Endothelial cell of umbilical vein (primary cell): ENCODE measurements at regions not wholly inside any gene's neighbourhood (a gene's known extent, or its start where the extent isn't known, plus 50 kb on each side); places are given as distances from the start of the nearest gene placed in this dataset.
"Not testable (repeated sequence)": the region's sequence is repeated elsewhere in the genome, so short reads cannot be mapped to it uniquely, and the experiment has no call there.

Experiments used
- BruUV-seq: library from RNA; stranded (reverse); fragments of 400-500 nt; replicated peaks from 2 replicates; lab custom pipeline; 2021; lab: Mats Ljungman, UMichigan
- CTCF ChIA-PET: fragments of 300-600, 350-600 bp; sonication (Branson Sonifier 250); formaldehyde crosslinking; loops from one replicate; lab custom pipeline; 2021; ENCODE audit warnings: antibody characterized with exemption, inconsistent platforms; lab: Charles Lee
- POLR2A ChIA-PET: fragments of 300-600, 350-600 bp; sonication (Branson Sonifier 250); formaldehyde crosslinking; loops from one replicate; lab custom pipeline; 2021; ENCODE audit warnings: antibody characterized with exemption, inconsistent platforms; lab: Charles Lee
- DNase-seq: peaks from one replicate; pipeline ENCODE4 v3.0.0-alpha.2; 2011; ENCODE audit warnings: low read depth, low spot score
- FAIRE-seq: peaks from 2 replicates; lab custom pipeline; 2011; peaks lifted over from hg19 to GRCh38; lab: Jason Lieb, UNC
- H2AFZ ChIP-seq: 2 replicates; pipeline ENCODE4 v1.6.0; 2012; ENCODE audit warnings: low read depth, low read length, control low read depth, inconsistent platforms
- H3K27ac ChIP-seq: 2 replicates; pipeline ENCODE4 v1.5.1; 2011; ENCODE audit warnings: low read depth, mild to moderate bottlenecking, control low read depth, low read length, moderate library complexity; ENCODE audit not compliant: insufficient read depth
- H3K27me3 ChIP-seq, 2 experiments: 2 replicates each; pipeline versions ENCODE4 v1.6.0 to v1.6.1; 2011; ENCODE audit warnings: low read length in 2 of 2, mixed read lengths in 1 of 2; ENCODE audit not compliant: control insufficient read depth in 2 of 2, insufficient read depth in 2 of 2
- H3K36me3 ChIP-seq, 2 experiments: 2 replicates in 1 of 2; 3 replicates in 1 of 2; pipeline ENCODE4 v1.5.1; 2011; ENCODE audit warnings: low read length in 2 of 2, mild to moderate bottlenecking in 1 of 2, moderate library complexity in 1 of 2; ENCODE audit not compliant: control insufficient read depth in 2 of 2, insufficient read depth in 2 of 2; ENCODE audit errors: extremely low read depth in 1 of 2
- H3K4me1 ChIP-seq: 3 replicates; pipeline ENCODE4 v1.5.1; 2011; ENCODE audit warnings: mild to moderate bottlenecking, low read length; ENCODE audit not compliant: control insufficient read depth, insufficient read depth; ENCODE audit errors: extremely low read depth
- H3K4me2 ChIP-seq: 2 replicates; pipeline ENCODE4 v1.6.1; 2011; ENCODE audit warnings: low read length, control low read depth, mixed read lengths; ENCODE audit not compliant: insufficient read depth
- H3K4me3 ChIP-seq, 3 experiments: fragments of 200-600 bp in 1 of 3; sonication (generic), shearing (Covaris generic) in 1 of 3; replicated peaks in 1 of 3; 2 replicates each; pipeline ENCODE4 v1.5.1; 2011 to 2016; ENCODE audit warnings: control low read depth in 3 of 3, low read length in 3 of 3, mild to moderate bottlenecking in 2 of 3, inconsistent platforms in 1 of 3, low read depth in 1 of 3, moderate library complexity in 1 of 3; ENCODE audit not compliant: insufficient read depth in 1 of 3
- H3K79me2 ChIP-seq: 2 replicates; pipeline ENCODE4 v1.6.0; 2012; ENCODE audit warnings: low read length, inconsistent platforms; ENCODE audit not compliant: control insufficient read depth, insufficient read depth
- H3K9ac ChIP-seq: replicated peaks from 2 replicates; pipeline ENCODE3; 2011; ENCODE audit warnings: low read length, control low read depth; ENCODE audit not compliant: insufficient read depth; ENCODE audit errors: extremely low read depth
- H3K9me1 ChIP-seq: replicated peaks from 3 replicates; pipeline ENCODE4 v1.6.0; 2011; ENCODE audit warnings: mild to moderate bottlenecking, low read length; ENCODE audit not compliant: control insufficient read depth, insufficient read depth; ENCODE audit errors: extremely low read depth
- H3K9me3 ChIP-seq: replicated peaks from 2 replicates; pipeline ENCODE4 v1.5.1; 2012; ENCODE audit warnings: low read length, inconsistent platforms; ENCODE audit not compliant: control insufficient read depth, insufficient read depth
- H4K20me1 ChIP-seq: replicated peaks from 2 replicates; pipeline ENCODE3; 2011; ENCODE audit warnings: mild to moderate bottlenecking, low read length; ENCODE audit not compliant: control insufficient read depth, insufficient read depth; ENCODE audit errors: extremely low read depth
- CTCF ChIP-seq, 2 donors: IDR thresholded peaks; 1 replicate in 1 of 2; 2 replicates in 1 of 2; pipeline ENCODE4 v1.5.1; 2011; ENCODE audit warnings: low read length in 2 of 2, mild to moderate bottlenecking in 2 of 2, moderate library complexity in 2 of 2, control low read depth in 1 of 2, inconsistent platforms in 1 of 2, low read depth in 1 of 2; ENCODE audit not compliant: insufficient read depth in 1 of 2; ENCODE audit errors: extremely low read depth in 1 of 2
- POLR2A ChIP-seq: IDR thresholded peaks from 2 replicates; pipeline ENCODE4 v1.6.1; 2012; ENCODE audit warnings: low read depth, mild to moderate bottlenecking, control low read depth, low read length
- dilution Hi-C: fragments of 300-500 bp; cut with MboI; formaldehyde crosslinking; loops from one replicate; pipeline ENCODE4 v1.15.0; 2019; ENCODE audit warnings: low sequenced_read_pairs; ENCODE audit not compliant: extremely low pct_ligation_motif_present
- intact Hi-C: fragments of 100-400 bp; cut with micrococcal nuclease; formaldehyde crosslinking; loops from one replicate; pipeline ENCODE4 v1.10.0; 2022

GRCh38 chr9:88256216-88256615 lies 117.9 kb upstream of the SPATA31C2 start:
- Histone ChIP-seq H3K27me3 (no peaks in the 10 kb centered on the region), H3K4me3 (no peak overlapping the region), H3K27ac (no peak overlapping the region), H4K20me1 (no peaks in the 10 kb centered on the region), H3K36me3 (no peaks in the 10 kb centered on the region), H2AFZ (no peak overlapping the region), H3K4me2 (no peak overlapping the region), H3K9me1 (no peaks in the 10 kb centered on the region), H3K9ac (no peak overlapping the region), H3K9me3 (no peaks in the 10 kb centered on the region), H3K4me1 (peaks cover 2% of the 10 kb centered on the region), H3K79me2 (no peaks in the 10 kb centered on the region)
- CTCF ChIA-PET = no interaction called here
- BruUV-seq = no TSS peak
- TF ChIP-seq POLR2A (no peak), CTCF (IDR thresholded peaks at IDR 0.05; ENCODE audit: extremely low read depth in 1 of 2, insufficient read depth in 1 of 2, low read depth in 1 of 2, low read length in 2 of 2) (no peak)
- POLR2A ChIA-PET = no interaction called here
- FAIRE-seq = no peak
- dilution Hi-C loops = no loop called here
- no peak for DNase-seq
- intact Hi-C loops = loop anchor here (5.0 kb wide), 3 partner anchors 66 to 321 kb away; no protein-coding TSS in a partner anchor

GRCh38 chr9:88255806-88256205 lies 117.5 kb upstream of the SPATA31C2 start:
- H3K4me1 ChIP-seq, H3K4me2 ChIP-seq, FAIRE-seq, POLR2A ChIA-PET, H3K4me3 ChIP-seq, dilution Hi-C loops, H3K27ac ChIP-seq, H3K9me3 ChIP-seq, H3K27me3 ChIP-seq, H3K9ac ChIP-seq, H2AFZ ChIP-seq, H3K79me2 ChIP-seq, H3K36me3 ChIP-seq, H3K9me1 ChIP-seq, CTCF ChIA-PET, H4K20me1 ChIP-seq, BruUV-seq, DNase-seq: not testable (repeated sequence)
- intact Hi-C loops = loop anchor here (5.0 kb wide), 3 partner anchors 66 to 321 kb away; no protein-coding TSS in a partner anchor
